RKO (cell line): ENCODE measurements at regions not wholly inside any gene's neighbourhood (a gene's known extent, or its start where the extent isn't known, plus 50 kb on each side); places are given as distances from the start of the nearest gene placed in this dataset.
"Not testable (repeated sequence)": the region's sequence is repeated elsewhere in the genome, so short reads cannot be mapped to it uniquely, and the experiment has no call there.

Source experiments
- DNase-seq: peaks from one replicate; pipeline ENCODE4 v3.0.0-alpha.2; 2016; ENCODE audit warnings: low spot score

GRCh38 chr12:68984796-68985573 is 52.0 kb upstream of the CPM start:
- DNase-seq, result no peak

GRCh38 chr12:68997526-68997925 is 64.6 kb upstream of the CPM start:
- DNase-seq, result not testable (repeated sequence)

- DNase-seq, result no peak
Measured at GRCh38 chr12:68998041-68998440, 65.1 kb upstream of the CPM start.

- no peak for DNase-seq
Measured at GRCh38 chr12:69000074-69000473, 67.1 kb upstream of the CPM start.

- no peak for DNase-seq
Measured at GRCh38 chr12:69000540-69001243, 67.7 kb upstream of the CPM start.

- DNase-seq, result no peak
Measured at GRCh38 chr12:69001251-69001650, 68.3 kb upstream of the CPM start.

GRCh38 chr12:69002969-69003368 is 70.0 kb upstream of the CPM start:
- DNase-seq, result no peak

- no peak for DNase-seq
Measured at GRCh38 chr12:69003991-69004390, 71.0 kb upstream of the CPM start.

- peak; percentile 71 for DNase-seq
Measured at GRCh38 chr12:69007101-69007854, 74.3 kb upstream of the CPM start.

GRCh38 chr12:69007855-69008351 is 74.9 kb upstream of the CPM start:
- DNase-seq, result no peak

GRCh38 chr12:69008520-69008919 is 75.5 kb upstream of the CPM start:
- no peak for DNase-seq

GRCh38 chr12:69014047-69014446 is 81.1 kb upstream of the CPM start:
- no peak for DNase-seq

- no peak for DNase-seq
Measured at GRCh38 chr12:69015017-69015416, 82.0 kb upstream of the CPM start.

GRCh38 chr12:69015831-69016230 is 82.9 kb upstream of the CPM start:
- DNase-seq, result no peak

GRCh38 chr12:69019082-69019481 is 86.1 kb upstream of the CPM start:
- DNase-seq, result no peak

- no peak for DNase-seq
Measured at GRCh38 chr12:69019910-69020309, 86.9 kb upstream of the CPM start.

- no peak for DNase-seq
Measured at GRCh38 chr12:69022674-69023073, 89.7 kb upstream of the CPM start.

GRCh38 chr12:69023840-69024239 is 90.9 kb upstream of the CPM start:
- no peak for DNase-seq

- DNase-seq, result peak; percentile 58
Measured at GRCh38 chr12:69024413-69024812, 91.4 kb upstream of the CPM start.

- DNase-seq, result peak; percentile 26
Measured at GRCh38 chr12:69024907-69025306, 91.9 kb upstream of the CPM start.

- DNase-seq, result no peak
Measured at GRCh38 chr12:69026336-69026735, 93.4 kb upstream of the CPM start.

- DNase-seq, result no peak
Measured at GRCh38 chr12:69027411-69027881, 94.5 kb upstream of the CPM start.
